GM12878 (cell line): ENCODE measurements at regions not wholly inside any gene's neighbourhood (a gene's known extent, or its start where the extent isn't known, plus 50 kb on each side); places are given as distances from the start of the nearest gene placed in this dataset.

Source experiments
- ATAC-seq: fragments of 200-7000 bp; cut with Tn5 transposase; 3 replicates; pipeline ENCODE4 v1.9.1; 2020; ENCODE audit warnings: mild to moderate bottlenecking, moderate library complexity
- BruUV-seq: library from RNA; stranded (reverse); fragments of 400-500 nt; replicated peaks from 2 replicates; lab custom pipeline; 2021; lab: Mats Ljungman, UMichigan
- CTCF ChIA-PET: fragments of 300-600 bp; sonication (Branson Sonifier 250); formaldehyde crosslinking; extraction: SDS; loops from one replicate; lab custom pipeline; 2021; ENCODE audit warnings: inconsistent platforms; lab: Yijun Ruan, JAX
- POLR2A ChIA-PET: fragments of 350-600 bp; formaldehyde crosslinking; extraction: SDS; loops from one replicate; lab custom pipeline; 2021; ENCODE audit warnings: inconsistent platforms; lab: Charles Lee
- RAD21 ChIA-PET: fragments of 300-600 bp; sonication (Branson Sonifier 250); formaldehyde crosslinking; loops from one replicate; lab custom pipeline; 2023; ENCODE audit warnings: antibody characterized with exemption; ENCODE audit not compliant: unreplicated experiment; lab: Charles Lee
- SMC1A ChIA-PET: fragments of 300-600 bp; sonication (Branson Sonifier 250); formaldehyde crosslinking; loops from one replicate; lab custom pipeline; 2023; ENCODE audit not compliant: unreplicated experiment, uncharacterized antibody; lab: Charles Lee
- DNase-seq: peaks from one replicate; pipeline ENCODE4 v3.0.0-alpha.2; 2011; ENCODE audit warnings: low read depth, low spot score
- FAIRE-seq: peaks from 3 replicates; lab custom pipeline; 2011; peaks lifted over from hg19 to GRCh38; lab: Jason Lieb, UNC
- H2AFZ ChIP-seq: 2 replicates; pipeline ENCODE4 v1.6.0; 2011; ENCODE audit warnings: low read depth, low read length, control low read depth; ENCODE audit not compliant: control insufficient read depth
- H3K27ac ChIP-seq: 2 replicates; pipeline ENCODE4 v1.5.1; 2011; ENCODE audit warnings: control low read depth; ENCODE audit not compliant: control insufficient read depth, insufficient read depth
- H3K27me3 ChIP-seq, 2 experiments: replicated peaks in 1 of 2; 2 replicates each; pipeline versions ENCODE4 v1.6.0 to v1.6.1; 2011; ENCODE audit warnings: low read length in 1 of 2; ENCODE audit not compliant: control insufficient read depth in 2 of 2, insufficient read depth in 2 of 2
- H3K36me3 ChIP-seq, 2 experiments: 2 replicates each; pipeline ENCODE4 v1.5.1; 2011; ENCODE audit warnings: low read length in 1 of 2; ENCODE audit not compliant: control insufficient read depth in 2 of 2, insufficient read depth in 2 of 2
- H3K4me1 ChIP-seq: 2 replicates; pipeline ENCODE4 v1.6.1; 2011; ENCODE audit warnings: mild to moderate bottlenecking, low read length, moderate library complexity, mixed read lengths; ENCODE audit not compliant: control insufficient read depth, insufficient read depth
- H3K4me2 ChIP-seq: 2 replicates; pipeline ENCODE4 v1.6.0; 2011; ENCODE audit warnings: control low read depth; ENCODE audit not compliant: control insufficient read depth, insufficient read depth
- H3K4me3 ChIP-seq: fragments of 200-600 bp; sonication (generic); 2 replicates; pipeline ENCODE4 v1.5.1; 2016
- H3K79me2 ChIP-seq: 2 replicates; pipeline ENCODE4 v1.6.0; 2011; ENCODE audit warnings: low read length; ENCODE audit not compliant: control insufficient read depth, insufficient read depth
- H3K9ac ChIP-seq: 2 replicates; pipeline ENCODE4 v1.8.0; 2011; ENCODE audit warnings: low read length, control low read depth, mixed read lengths; ENCODE audit not compliant: control insufficient read depth, insufficient read depth
- H3K9me3 ChIP-seq: replicated peaks from 3 replicates; pipeline ENCODE4 v1.5.1; 2011; ENCODE audit warnings: mild to moderate bottlenecking, low read length; ENCODE audit not compliant: control insufficient read depth, insufficient read depth
- H4K20me1 ChIP-seq: 2 replicates; pipeline ENCODE4 v1.6.0; 2011; ENCODE audit not compliant: control insufficient read depth, insufficient read depth
- BHLHE40 ChIP-seq, 2 experiments: fragments of 450-650 bp in 1 of 2; IDR thresholded peaks; 2 replicates each; pipeline ENCODE4 v1.6.1; 2011 to 2017; ENCODE audit warnings: low read depth in 2 of 2, borderline replicate concordance in 1 of 2, improper control_type of control experiment in 1 of 2, low read length in 1 of 2, mild to moderate bottlenecking in 1 of 2
- E4F1 ChIP-seq: fragments of 450-650 bp; IDR thresholded peaks from 2 replicates; pipeline ENCODE4 v1.6.1; 2018; ENCODE audit warnings: borderline replicate concordance, mild to moderate bottlenecking; ENCODE audit not compliant: partially characterized antibody
- ESRRA ChIP-seq: IDR thresholded peaks from 2 replicates; pipeline ENCODE4 v1.6.1; 2012; ENCODE audit warnings: mild to moderate bottlenecking, low read length, improper control_type of control experiment
- HDAC2 ChIP-seq: fragments of 200-600 bp; sonication (generic); IDR thresholded peaks from 2 replicates; pipeline ENCODE4 v1.6.1; 2017
- NFYA ChIP-seq: IDR thresholded peaks from 2 replicates; pipeline ENCODE4 v1.6.1; 2011; ENCODE audit warnings: low read depth, mild to moderate bottlenecking, low read length, improper control_type of control experiment, borderline replicate concordance
- SMC3 ChIP-seq: IDR thresholded peaks from 2 replicates; pipeline ENCODE4 v1.6.1; 2011; ENCODE audit warnings: low read length, improper control_type of control experiment, borderline replicate concordance
- SPI1 ChIP-seq: IDR thresholded peaks from 2 replicates; pipeline ENCODE4 v1.6.1; 2011; ENCODE audit warnings: low read depth, mild to moderate bottlenecking, low read length, moderate library complexity, borderline replicate concordance; ENCODE audit not compliant: insufficient read depth
- USF1 ChIP-seq: IDR thresholded peaks from 2 replicates; pipeline ENCODE4 v1.6.1; 2011; ENCODE audit warnings: borderline replicate concordance, low read depth, mild to moderate bottlenecking, moderate library complexity, mixed read lengths, low read length; ENCODE audit not compliant: insufficient read depth; ENCODE audit errors: extremely low read length
- USF2 ChIP-seq: IDR thresholded peaks from 2 replicates; pipeline ENCODE4 v1.6.1; 2011; ENCODE audit warnings: low read depth, low read length, improper control_type of control experiment, borderline replicate concordance
- YBX1 ChIP-seq: fragments of 450-650 bp; IDR thresholded peaks from 2 replicates; pipeline ENCODE4 v1.6.1; 2016; ENCODE audit warnings: antibody characterized with exemption
- ZSCAN29 ChIP-seq: fragments of 450-650 bp; IDR thresholded peaks from 2 replicates; pipeline ENCODE4 v1.6.1; 2017; ENCODE audit warnings: mild to moderate bottlenecking, moderate library complexity
- WGBS: methylation state at CpG from one replicate; pipeline ENCODE4 v1.1.6; 2016; ENCODE audit warnings: low lambda C conversion rate; ENCODE audit not compliant: insufficient replicate concordance, insufficient coverage; ENCODE audit errors: missing lambda C conversion rate; 5-methylcytosine and 5-hydroxymethylcytosine counted together
- in situ Hi-C: fragments of 300-500 bp; cut with MboI; formaldehyde crosslinking; loops from 9 replicates; pipeline ENCODE4 v1.14.3; 2018; ENCODE audit warnings: mixed read lengths
- intact Hi-C: fragments of 100-400 bp; cut with micrococcal nuclease; formaldehyde crosslinking; loops from one replicate; pipeline ENCODE4 v1.14.2; 2022; ENCODE audit not compliant: unreplicated experiment

GRCh38 chr6:71114544-71114943 lies 157.7 kb upstream of the B3GAT2 start (continued):
- TF ChIP-seq SMC3 (no peak), ZSCAN29 (no peak), BHLHE40 (IDR thresholded peaks at IDR 0.05; ENCODE audit: borderline replicate concordance in 1 of 2, low read depth in 2 of 2, low read length in 1 of 2) (no peak), ESRRA (no peak)

GRCh38 chr6:71114986-71115385 lies 158.1 kb upstream of the B3GAT2 start:
- H3K27ac ChIP-seq = no peak overlapping the region
- no peak overlapping the region for H2AFZ ChIP-seq
- H4K20me1 ChIP-seq = no peaks in the 10 kb centered on the region
- no peak for DNase-seq
- in situ Hi-C loops = no loop called here
- ATAC-seq = no peak
- no peaks in the 10 kb centered on the region for H3K9me3 ChIP-seq
- SMC1A ChIA-PET = no interaction called here
- CTCF ChIA-PET = no interaction called here
- no peak for FAIRE-seq
- RAD21 ChIA-PET = no interaction called here
- H3K36me3 ChIP-seq = no peaks in the 10 kb centered on the region
- H3K4me2 ChIP-seq = no peak overlapping the region
- no TSS peak for BruUV-seq
- POLR2A ChIA-PET = no interaction called here
- H3K79me2 ChIP-seq = no peaks in the 10 kb centered on the region
- no peaks in the 10 kb centered on the region for H3K27me3 ChIP-seq
- H3K9ac ChIP-seq = no peak overlapping the region
- TF ChIP-seq NFYA (no peak), SPI1 (peak; percentile 41; the same call in 1 of the 2 replicates)
- TF ChIP-seq, all 136 proteins: peak for 1
- Histone ChIP-seq H3K4me1 (no peaks in the 10 kb centered on the region), H3K4me3 (no peak overlapping the region)
- intact Hi-C loops = no loop called here

GRCh38 chr6:71119560-71119959 lies 162.7 kb upstream of the B3GAT2 start:
- in situ Hi-C loops (no loop called here), intact Hi-C loops (no loop called here)
- Histone ChIP-seq H4K20me1 (no peaks in the 10 kb centered on the region), H3K27ac (no peak overlapping the region), H3K36me3 (no peaks in the 10 kb centered on the region), H3K27me3 (no peaks in the 10 kb centered on the region), H3K79me2 (no peaks in the 10 kb centered on the region), H3K4me3 (no peak overlapping the region), H2AFZ (no peak overlapping the region), H3K9ac (no peak overlapping the region), H3K4me2 (no peak overlapping the region), H3K9me3 (no peaks in the 10 kb centered on the region), H3K4me1 (no peaks in the 10 kb centered on the region)
- CTCF ChIA-PET = no interaction called here
- POLR2A ChIA-PET = no interaction called here
- DNase-seq (no peak), FAIRE-seq (no peak), ATAC-seq (no peak)
- RAD21 ChIA-PET = no interaction called here
- SMC1A ChIA-PET = interaction anchor here (0.7 kb wide), 1 partner anchor 225 kb away, joined by 3 read pairs; no protein-coding TSS in a partner anchor
- BruUV-seq = no TSS peak
- WGBS = 0% methylated on average over 1 of the region's 1 CpG
- TF ChIP-seq HDAC2 = no peak
- no peak for TF ChIP-seq USF2
- TF ChIP-seq YBX1 = no peak
- no peak for TF ChIP-seq USF1
- no peak for TF ChIP-seq E4F1
